ENCODE measurements at regions not wholly inside any gene's neighbourhood (a gene's known extent, or its start where the extent isn't known, plus 50 kb on each side); places are given as distances from the start of the nearest gene placed in this dataset.

DNA sequence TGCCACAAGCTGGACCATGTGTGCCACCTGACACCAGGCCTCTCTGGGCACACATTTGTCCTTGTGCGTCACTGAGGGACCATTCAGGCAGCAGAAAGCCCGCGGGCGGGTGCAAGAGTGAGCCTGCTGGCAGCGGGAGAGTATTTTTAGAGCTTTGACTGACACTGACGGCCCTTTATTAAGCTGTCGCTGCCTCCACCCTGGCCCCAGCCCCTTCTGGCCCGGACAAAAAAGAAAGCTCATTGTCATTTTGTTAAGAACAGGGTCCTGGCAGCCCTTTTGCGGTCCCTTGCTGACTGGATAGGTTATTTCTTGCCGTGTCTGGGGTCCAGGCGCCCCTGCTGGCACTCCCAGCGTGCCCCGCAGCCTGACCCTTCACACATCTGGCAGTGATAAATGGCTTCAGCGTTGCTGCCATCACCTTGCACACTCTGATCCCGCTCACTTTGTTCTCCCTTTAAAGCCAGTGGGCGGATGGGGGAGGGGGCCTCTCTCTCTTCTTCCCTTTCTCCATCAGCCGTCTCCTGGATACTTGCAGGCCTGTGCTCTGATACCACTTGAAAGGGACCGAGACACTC lies 78.4 kb upstream of the NKD1 start:
- no peak for DNase-seq (ENCODE audit: low read depth)

DNA sequence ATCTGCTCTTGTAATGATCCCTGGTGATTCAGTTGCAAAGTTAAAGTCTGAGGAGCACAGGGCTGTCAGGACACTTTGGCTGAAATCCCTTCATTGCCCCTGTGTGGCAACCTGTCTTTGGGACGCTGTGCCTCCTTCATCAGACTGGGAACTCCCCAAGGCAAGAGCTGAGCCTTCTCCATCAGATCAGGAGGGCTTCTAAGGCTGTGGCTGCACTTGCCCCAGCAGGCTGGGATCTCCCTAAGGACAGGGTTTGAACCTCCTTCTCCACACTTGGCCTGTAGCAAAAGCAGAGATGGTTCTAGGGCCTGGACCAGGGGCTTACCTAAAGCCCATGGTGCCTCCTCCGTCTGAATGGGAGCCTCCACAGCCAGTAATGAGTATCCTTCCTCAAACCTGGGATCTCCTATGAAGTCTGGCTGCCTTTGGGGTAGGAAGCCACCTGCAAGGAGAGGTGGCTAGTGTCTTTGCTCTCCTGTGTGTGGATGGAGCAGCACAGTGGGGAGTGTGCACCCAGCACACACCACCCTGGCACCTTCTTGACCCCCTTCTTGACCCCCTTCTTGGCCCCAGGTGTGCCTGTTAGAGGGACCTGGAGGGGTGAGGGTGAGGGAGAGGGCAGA lies 79.0 kb upstream of the NKD1 start:
- DNase-seq (ENCODE audit: low read depth): no peak

DNA sequence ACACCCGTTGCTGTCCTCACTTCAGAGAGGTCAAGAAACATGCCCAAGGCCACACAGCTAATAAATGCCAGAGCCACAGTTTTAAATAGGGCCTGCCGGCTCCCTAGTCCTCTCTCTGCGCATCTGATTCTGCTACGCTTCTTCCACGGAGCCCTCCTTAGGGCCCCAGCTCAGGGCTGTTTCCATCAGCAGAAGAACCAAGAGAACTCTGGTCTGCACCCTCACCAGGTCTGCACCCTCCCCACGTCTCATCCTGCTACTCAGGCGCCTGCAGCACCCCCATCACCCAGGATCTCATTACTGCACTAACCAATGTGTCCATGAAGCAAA lies 79.5 kb upstream of the NKD1 start:
- no peak for DNase-seq (ENCODE audit: low read depth)

DNA sequence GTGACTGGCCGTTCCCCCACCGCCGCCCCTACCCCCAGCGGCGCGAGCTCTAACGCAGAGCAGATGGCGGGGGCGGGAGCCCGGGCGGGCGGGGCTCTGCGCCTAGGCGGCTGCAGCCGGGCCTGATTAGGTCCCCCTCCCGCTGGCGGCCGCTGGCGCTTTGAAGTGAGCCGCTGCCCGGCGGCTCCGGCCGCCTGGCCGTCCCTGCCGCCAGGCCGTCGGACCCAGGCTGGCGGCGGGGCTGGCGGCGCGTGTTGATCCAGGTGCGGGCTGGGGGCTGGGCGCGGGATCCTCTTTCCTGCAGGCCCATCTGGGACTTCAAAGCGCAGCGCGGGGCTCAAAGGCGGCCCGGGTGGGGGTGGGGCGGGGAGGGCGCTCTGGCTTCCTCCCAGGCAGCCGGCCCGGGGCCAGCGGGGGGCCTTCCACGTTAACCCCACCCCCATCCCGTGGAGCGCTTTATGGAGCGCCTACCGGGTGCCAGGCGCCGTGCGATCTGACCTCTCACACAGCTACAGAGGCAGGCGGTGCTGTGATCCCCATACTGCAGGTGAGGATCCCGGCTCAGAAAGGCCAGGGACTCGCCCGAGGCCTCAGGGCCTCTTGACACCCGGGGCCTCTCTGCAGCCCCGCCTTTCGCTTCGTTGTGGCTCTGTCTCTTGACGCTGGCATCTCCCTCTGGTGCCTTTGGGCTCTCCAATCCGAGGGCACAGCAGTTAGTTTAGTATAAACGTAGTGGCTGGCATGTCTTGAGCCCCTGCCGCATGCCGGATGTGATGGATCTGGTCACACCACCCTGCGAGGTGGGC lies 80.0 kb upstream of the NKD1 start:
- no peak for DNase-seq (ENCODE audit: low read depth)

DNA sequence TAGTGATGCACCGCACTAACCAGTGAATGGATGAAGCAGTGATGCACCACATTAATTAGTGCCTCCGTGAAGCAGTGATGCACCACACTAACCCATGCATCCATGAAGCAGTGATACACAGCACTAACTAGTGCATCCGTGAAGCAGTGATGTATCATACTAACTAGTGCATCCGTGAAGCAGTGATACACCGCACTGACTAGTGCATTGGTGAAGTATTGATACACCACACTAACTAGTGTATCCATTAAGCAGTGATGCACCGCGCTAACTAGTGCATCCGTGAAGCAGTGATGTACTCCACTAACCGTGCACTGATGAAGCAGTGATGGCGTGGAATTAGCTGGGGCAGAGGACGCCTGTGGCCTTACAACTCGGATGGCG lies 80.6 kb upstream of the NKD1 start:
- DNase-seq (ENCODE audit: low read depth): no peak

DNA sequence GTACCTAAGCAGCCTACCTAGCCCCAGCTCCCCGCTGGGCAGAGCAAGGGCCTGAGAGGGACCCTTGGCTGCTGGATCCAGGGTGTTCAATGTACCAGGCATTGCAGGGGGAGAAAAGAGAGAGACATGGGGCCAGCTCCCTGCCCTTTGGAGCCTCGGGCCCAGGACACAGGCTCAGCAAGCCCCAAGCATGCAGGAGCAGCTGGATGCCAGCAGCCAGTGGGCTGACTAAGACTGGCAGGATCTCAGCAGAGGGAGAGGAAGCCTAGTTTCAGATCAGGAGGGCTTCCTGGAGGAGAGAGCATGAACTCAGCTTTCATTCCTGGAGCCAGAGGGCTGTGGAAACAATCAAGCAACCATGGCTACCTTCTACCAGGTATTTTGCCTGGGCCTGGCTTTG lies 82.0 kb upstream of the NKD1 start:
- DNase-seq (ENCODE audit: low read depth): no peak

DNA sequence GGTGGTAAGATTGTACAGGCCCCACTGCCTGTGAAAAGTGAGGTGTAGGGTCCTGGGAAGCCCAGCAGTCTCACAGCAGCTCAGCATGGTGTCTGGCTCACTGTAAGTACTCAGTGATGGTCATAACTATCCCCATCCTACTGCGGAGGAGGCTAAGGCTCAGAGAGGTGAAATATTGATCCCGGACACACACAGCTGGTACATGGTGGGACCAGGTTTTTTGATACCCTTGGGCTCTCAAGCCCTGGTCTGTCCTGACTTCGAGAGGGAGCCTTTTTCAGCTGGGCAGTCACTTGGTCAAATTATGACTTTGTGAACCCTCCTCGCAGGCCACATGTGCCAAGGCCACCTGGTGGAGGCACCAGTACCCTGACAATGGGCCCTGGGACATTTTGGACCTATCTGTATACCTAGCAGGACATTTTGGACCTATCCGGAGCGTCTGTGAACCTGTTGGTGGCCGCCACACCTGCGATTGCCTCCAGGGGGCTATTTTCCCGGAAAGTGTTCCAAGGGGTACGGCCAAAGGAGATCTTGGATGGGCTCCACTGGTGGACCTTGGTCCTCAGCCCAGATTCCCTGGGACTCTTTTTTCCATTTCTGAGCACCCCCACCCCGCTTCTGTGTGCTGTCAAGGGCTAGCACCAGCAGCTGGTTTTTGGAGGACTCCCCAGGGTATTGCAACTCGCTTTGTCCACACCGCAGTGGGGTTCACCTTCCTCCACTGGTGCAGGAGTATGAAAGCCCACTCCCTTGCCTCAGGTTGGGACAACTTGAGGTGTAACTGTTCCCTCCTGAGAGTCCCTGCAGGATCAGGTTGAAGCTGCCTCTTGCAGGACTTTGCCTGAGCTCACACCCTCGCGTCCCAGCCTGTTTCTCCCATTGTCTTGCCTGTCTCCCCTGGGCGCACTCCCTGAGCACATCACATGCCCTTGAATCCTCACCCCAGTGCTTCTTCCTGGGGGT lies 83.6 kb upstream of the NKD1 start:
- no peak for DNase-seq (ENCODE audit: low read depth)

DNA sequence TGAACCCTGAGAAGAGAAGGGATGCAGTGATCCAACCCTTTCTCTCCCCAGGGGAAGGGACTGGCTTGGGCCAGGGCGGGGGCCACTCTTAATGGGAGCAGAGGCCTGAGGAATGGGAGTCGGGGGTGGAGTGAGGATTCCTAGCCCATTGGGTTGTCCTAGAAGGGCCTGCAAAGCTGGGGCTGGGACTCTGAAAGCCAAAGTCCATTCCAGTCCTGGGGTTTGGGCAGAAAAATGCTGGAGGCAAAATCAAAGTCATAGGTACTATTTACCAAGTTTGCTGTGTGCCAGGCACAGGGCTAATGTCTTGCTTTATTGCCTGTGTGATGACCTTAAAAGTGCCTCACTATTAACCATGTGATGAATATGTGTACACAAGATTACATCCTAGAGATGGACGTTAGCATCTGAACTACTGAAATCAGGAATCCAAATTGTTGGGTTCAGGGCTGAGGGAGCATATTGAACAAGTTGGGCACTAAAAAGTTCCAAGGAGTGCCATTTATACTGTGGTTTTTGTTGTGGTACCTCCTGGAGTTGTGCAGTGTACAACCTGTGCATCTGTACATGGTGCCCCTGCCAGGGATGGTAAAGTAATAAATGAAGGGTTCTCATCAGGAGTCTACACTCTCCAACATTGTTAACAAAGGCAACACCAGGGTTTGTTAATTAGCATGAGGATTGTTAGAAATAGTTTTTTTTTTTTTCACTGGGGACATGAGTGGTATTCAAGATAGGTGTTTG lies 84.4 kb upstream of the NKD1 start:
- no peak for DNase-seq (ENCODE audit: low read depth)

DNA sequence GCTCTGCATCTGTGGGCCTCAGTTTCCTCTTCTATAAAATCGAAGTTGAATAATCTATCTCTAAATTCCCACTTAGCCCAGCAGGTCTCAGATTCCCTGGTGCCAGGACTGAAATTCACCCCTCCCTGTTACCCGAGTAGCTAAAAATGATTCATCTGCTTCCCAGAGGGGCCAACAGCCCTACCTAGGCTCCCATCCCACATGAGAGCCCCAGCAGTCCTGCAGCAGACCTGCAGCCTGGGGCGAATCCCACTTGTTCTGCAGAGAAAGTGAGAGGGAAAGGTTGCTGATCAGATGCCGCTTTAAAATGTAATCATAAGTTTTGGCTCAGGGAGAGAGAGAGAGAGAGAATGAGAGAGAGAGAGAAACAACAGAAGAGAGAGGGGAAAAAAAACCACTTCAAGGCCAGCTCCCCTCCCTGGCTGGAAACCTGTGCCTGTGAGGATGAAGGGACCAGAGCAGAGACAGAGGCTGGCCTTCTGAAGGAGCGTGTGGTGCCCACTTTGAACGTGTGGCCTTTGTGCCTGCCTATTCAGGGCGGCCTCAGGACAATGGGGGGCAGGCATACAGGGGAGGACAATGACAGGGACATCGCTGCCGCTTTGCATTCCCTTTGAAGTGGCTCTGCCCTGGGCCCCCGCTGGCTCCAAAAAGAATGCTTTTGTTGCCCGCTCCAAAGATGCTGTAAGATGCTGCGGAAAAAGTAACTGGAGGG lies 85.2 kb upstream of the NKD1 start:
- DNase-seq (ENCODE audit: low read depth): no peak

DNA sequence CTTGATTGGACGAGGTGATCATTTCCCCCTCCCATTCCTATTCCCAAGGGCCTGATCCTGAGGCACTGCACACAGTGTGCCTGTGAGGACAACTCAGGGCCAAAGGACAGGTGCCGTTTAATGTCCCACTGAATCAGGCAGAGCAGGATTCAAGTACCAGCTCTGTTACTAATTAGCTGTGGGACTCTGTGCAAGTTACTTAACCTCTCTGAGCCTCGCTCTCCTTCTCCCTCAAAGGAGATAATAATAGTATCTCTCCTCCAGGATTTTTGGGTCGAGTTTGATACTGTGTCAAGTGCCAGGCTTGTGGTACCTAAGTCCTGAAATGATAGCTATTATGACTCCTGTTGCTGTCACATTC lies 86.8 kb upstream of the NKD1 start:
- no peak for DNase-seq (ENCODE audit: low read depth)

DNA sequence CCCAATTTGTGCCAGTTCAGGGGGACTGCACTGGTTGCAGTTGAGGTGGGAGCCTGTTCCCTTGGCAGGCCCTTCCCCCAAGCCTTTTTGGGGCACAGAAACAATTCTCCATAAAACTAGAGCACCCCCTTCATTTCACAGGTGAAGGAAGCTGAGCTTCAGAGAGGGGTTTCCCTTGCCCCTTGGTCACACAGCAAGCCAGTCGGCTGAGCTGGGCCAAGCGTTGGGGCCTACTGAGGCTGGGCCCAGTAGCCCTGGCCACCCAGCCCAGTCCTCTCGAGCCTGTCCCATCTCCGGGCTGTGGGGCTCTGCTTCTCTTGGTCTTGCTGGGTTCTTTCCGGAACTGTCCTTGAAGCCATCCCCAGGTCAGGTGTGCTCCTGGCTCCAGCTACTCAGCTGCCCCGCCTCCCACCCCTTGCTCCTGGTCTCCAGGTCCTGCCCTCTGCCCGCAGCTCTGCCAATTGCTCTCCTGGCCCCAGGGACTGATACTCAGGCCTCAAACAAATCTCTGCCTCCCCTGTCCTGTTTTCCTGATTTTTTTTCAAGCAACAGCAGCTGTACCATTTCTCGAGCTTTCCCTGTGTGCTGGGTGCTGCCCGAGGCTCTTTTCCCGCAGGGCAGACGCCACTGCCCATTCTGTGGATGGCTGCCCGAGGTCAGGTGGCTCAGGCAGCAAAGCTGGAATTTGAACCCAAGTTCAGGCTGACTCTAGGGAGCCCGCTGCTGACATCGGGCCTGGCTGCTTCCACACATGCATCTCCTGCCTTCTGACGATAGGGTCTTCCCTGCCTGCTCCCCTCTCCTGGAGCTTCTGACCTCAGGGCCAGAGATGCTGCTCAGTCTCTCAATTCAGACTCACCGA lies 87.4 kb upstream of the NKD1 start:
- no peak for DNase-seq (ENCODE audit: low read depth)

DNA sequence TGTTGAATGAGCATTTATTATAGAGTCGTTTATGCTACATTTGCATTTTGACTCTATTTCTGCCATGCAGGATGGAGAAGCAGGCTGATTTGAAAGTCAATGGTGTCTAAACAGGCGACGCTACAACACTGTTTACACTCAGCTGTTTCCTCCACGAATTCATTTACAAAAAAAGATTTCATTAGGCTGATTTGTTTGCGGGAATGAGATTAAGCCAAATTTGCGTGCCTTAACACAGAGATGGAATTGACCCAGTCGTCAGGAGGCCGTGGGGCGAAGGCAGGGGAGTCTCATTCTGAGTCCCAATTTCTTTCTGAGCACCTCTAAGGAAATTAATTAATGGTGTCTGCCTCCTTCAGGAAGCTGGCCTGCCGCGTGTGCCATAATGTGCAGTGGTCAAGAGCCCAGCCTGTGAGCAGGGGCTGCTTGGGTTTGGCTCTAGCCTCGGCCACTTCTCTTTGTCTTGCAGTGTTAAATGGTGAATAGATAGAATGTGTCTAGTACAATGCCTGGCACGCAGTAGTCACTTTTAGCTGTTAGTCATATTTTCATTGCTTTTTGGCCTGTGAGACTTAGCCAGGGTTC lies 88.6 kb upstream of the NKD1 start:
- no peak for DNase-seq (ENCODE audit: low read depth)

DNA sequence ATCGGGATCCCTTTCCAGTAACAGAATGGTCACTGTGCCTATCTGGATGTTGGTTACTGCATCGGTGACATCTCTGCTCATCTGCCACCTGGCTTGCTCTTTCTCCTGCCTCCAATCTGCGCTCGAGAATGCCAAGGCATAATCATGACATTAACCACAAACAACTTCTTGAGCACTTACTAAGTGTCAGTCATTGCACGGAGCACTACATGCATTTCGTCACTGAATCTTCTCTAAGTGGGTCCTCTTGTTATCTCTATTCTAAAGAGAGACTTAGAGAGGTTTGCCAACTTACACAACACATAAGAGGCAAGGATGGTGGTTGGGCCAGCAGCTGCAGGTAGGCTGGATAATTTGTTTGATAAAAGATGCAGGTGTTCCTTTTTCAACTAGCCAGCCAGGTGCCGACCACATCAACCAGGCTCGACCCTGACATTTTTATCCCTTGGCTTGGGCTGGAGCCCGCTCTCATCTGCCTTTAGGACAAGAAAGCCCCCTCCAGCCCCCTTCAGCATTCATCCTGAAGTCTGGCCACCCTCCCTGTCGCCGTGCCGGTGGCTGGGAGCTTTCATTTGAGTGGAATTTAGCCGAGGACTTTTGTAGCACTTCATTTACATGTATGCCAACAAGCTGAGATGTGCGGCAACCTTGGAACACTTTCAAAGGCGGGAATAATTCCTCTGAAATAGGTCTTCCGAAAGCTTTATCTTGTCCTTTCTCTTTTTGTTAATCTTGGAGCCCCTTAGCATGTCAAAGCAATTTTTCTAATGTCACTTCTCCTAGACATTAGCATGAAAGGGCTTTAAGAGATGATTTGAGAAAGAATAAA lies 89.3 kb upstream of the NKD1 start:
- DNase-seq (ENCODE audit: low read depth): no peak

DNA sequence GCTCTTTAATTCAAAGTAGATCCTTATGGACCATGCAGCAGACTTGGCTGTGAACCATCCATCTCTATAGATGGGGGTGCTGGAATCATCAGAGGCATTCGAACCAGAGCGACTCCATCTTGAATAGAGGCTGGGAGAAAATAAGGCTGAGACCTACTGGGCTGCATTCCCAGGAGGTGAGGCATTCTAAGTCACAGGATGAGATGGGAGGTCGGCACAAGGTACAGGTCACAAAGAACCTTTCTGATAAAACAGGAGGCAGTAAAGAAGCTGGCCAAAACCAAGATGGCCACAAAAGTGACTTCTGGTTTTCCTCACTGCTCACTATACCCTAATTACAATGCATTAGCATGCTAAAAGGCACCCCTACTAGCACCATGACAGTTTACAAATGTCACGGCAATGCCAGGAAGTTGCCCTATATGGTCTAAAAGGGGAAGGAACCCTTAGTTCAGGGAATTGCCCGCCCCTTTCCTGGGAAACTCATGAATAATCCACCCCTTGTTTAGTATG lies 89.2 kb upstream of the BRD7 start:
- DNase-seq (ENCODE audit: low read depth): no peak

DNA sequence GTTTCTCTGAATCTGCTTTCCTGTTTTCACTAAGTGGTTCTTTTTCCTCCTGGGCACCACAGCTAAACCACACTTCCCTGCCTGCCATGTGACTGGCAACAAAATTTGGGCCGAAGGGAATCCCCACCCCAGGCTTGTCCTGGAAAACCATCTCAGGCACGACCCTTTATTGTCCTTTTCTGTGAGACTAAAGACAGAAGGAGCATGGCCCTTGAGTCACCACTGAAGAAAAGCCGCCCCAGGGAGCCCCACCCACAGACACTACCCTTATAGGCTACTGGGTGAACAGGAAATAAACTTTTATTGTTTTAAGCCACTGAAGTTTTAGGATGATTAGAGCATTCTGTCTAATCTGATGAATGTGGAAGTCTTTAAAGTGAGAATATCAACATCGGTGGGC lies 88.6 kb upstream of the BRD7 start:
- no peak for DNase-seq (ENCODE audit: low read depth)

DNA sequence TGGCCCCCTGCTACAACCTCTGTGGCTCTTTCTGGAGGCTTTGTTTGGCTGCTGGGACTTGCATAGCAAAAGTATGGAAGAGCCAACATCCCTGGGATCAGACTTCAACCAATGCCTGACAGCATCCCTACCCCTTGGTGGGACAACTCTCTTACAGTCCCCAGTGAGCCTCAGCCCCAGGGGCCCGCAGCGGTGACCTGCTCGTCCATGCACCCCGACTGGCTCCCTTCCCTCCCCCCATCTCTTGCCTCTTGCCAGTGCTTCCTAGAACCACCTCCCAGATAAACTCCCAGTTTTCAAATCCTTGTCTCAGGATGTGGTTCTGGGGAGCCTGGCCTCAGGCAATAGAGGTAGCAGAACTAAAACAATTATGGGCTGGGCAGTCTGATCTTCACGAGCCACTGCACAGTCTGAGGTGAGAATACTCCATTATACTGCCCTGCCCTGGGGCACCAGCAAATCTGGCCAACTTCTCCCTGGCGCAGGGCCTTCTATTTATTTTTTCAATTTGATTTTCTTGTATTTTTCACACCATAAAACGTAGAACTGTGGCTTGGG lies 86.6 kb upstream of the BRD7 start:
- no peak for DNase-seq (ENCODE audit: low read depth)

DNA sequence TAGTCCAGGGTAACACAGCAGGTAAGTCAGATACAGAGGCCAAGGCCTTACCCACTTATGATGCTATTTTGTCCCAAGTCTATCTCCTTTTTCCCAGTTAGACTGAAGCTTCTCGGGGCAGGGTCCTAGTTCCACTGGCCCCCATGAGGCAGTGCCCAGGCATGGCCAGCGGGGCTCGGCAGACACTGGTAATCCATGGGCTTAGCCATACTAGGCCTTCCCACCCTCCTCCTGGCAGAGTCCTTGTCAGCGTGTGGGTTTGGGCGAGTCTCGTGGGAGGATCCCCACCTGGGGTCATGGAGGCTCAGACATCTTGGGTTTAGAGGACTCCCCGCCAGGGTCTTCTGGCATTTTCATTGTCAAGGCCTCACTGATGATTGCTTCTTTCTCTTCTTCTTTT lies 84.7 kb upstream of the BRD7 start:
- DNase-seq (ENCODE audit: low read depth): no peak

DNA sequence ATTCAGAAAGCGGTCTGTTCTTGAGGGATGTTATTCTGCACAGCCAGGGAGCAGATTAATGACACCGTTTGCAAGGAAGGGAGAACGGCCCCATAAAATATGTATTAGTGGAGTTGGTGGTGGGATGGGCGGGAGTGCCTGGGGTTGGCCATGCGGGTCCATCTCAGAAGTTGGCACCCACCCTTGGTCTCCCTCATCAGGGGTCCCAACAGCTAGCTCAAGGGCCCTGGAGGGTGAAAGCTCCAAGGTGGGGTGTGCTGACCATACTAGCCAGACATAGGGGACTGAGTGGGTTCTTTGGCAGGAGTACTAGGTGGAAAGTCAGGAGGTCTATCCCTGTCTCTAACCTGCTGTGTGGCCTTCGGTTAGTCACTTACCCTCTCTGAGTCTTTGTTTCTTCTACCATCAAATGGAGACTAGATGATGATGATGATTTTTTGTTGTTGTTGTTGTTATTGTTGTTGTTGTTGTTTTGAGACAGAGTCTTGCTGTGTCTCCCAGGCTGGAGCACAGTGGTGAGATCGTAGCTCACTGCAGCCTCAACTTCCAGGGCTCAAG lies 83.2 kb upstream of the BRD7 start:
- DNase-seq (ENCODE audit: low read depth): no peak

Data from LHCN-M2 (cell line).